HG03469 (cell line): ENCODE measurements at regions not wholly inside any gene's neighbourhood (a gene's known extent, or its start where the extent isn't known, plus 50 kb on each side); places are given as distances from the start of the nearest gene placed in this dataset.
A peak's percentile ranks its signal among the peaks of the same experiment; 100 is the strongest.

ENCODE experiments used
- ATAC-seq: cut with Tn5 transposase; IDR thresholded peaks from one replicate; pipeline ENCODE4 v1.9.1; 2021; ENCODE audit warnings: mild to moderate bottlenecking, moderate library complexity, moderate number of reproducible peaks; ENCODE audit not compliant: unreplicated experiment

- no peak for ATAC-seq
These were observed 180.4 kb upstream of the MC4R start for GRCh38 chr18:60552948-60553347.

- no peak for ATAC-seq
These were observed 182.4 kb upstream of the MC4R start for GRCh38 chr18:60554967-60555366.

- ATAC-seq = no peak
These were observed 183.1 kb upstream of the MC4R start for GRCh38 chr18:60555625-60556024.

GRCh38 chr18:60556326-60556725, 183.8 kb upstream of the MC4R start:
- no peak for ATAC-seq

GRCh38 chr18:60560071-60560470, 187.5 kb upstream of the MC4R start:
- no peak for ATAC-seq

- ATAC-seq = no peak
These were observed 190.5 kb upstream of the MC4R start for GRCh38 chr18:60563082-60563481.

- no peak for ATAC-seq
These were observed 195.6 kb upstream of the MC4R start for GRCh38 chr18:60568220-60568619.

- no peak for ATAC-seq
These were observed 197.6 kb upstream of the MC4R start for GRCh38 chr18:60570172-60570571.

- no peak for ATAC-seq
These were observed 204.9 kb upstream of the MC4R start for GRCh38 chr18:60577457-60577856.

- no peak for ATAC-seq
These were observed 213.1 kb upstream of the MC4R start for GRCh38 chr18:60585670-60586069.

- no peak for ATAC-seq
These were observed 220.7 kb upstream of the MC4R start for GRCh38 chr18:60593249-60593648.

- no peak for ATAC-seq
These were observed 224.4 kb upstream of the MC4R start for GRCh38 chr18:60596928-60597327.

GRCh38 chr18:60599267-60599666, 226.7 kb upstream of the MC4R start:
- peak; percentile 85 for ATAC-seq

- no peak for ATAC-seq
These were observed 227.4 kb upstream of the MC4R start for GRCh38 chr18:60599995-60600394.

GRCh38 chr18:60601249-60601648, 228.7 kb upstream of the MC4R start:
- ATAC-seq = no peak

GRCh38 chr18:60623331-60623730, 250.8 kb upstream of the MC4R start:
- ATAC-seq = no peak

- ATAC-seq = no peak
These were observed 251.6 kb upstream of the MC4R start for GRCh38 chr18:60624207-60624606.

GRCh38 chr18:60639836-60640235, 267.3 kb upstream of the MC4R start:
- no peak for ATAC-seq

GRCh38 chr18:60643009-60643408, 270.4 kb upstream of the MC4R start:
- no peak for ATAC-seq

- ATAC-seq = no peak
These were observed 274.1 kb upstream of the MC4R start for GRCh38 chr18:60646725-60647124.

- peak; percentile 90 for ATAC-seq
These were observed 276.5 kb upstream of the MC4R start for GRCh38 chr18:60649107-60649506.

- ATAC-seq = no peak
These were observed 277.4 kb upstream of the MC4R start for GRCh38 chr18:60649842-60650536.

- no peak for ATAC-seq
These were observed 281.7 kb upstream of the MC4R start for GRCh38 chr18:60654298-60654697.
